ENCODE measurements at regions not wholly inside any gene's neighbourhood (a gene's known extent, or its start where the extent isn't known, plus 50 kb on each side); places are given as distances from the start of the nearest gene placed in this dataset.

GRCh38 chr5:26690511-26690910 is 347.9 kb downstream of the CDH9 start:
- no peak for TF ChIP-seq CTCF (CRISPR knock-in tag; IDR thresholded peaks at IDR 0.05)
- TF ChIP-seq POLR2AphosphoS2 (IDR thresholded peaks at IDR 0.05; ENCODE audit: low read depth, low read length), result no peak
- TF ChIP-seq ELK4 (CRISPR knock-in tag; IDR thresholded peaks at IDR 0.05; ENCODE audit: borderline replicate concordance), result no peak
- no peak for TF ChIP-seq ZNF670 (CRISPR knock-in tag; IDR thresholded peaks at IDR 0.05; ENCODE audit: borderline replicate concordance)
